Hematopoietic multipotent progenitor cell treated with erythropoietin and hydrocortisone succinate and interleukin-3 and kit ligand, for 6 days (in vitro differentiated cells): ENCODE measurements at regions not wholly inside any gene's neighbourhood (a gene's known extent, or its start where the extent isn't known, plus 50 kb on each side); places are given as distances from the start of the nearest gene placed in this dataset.
"Not testable (repeated sequence)": the region's sequence is repeated elsewhere in the genome, so short reads cannot be mapped to it uniquely, and the experiment has no call there.

Experiments
- DNase-seq: peaks from one replicate; pipeline ENCODE4 v3.0.0-alpha.2; 2015

GRCh38 chr11:33553486-33553885, 147.1 kb downstream of the C11orf91 start:
- DNase-seq = no peak

DNA sequence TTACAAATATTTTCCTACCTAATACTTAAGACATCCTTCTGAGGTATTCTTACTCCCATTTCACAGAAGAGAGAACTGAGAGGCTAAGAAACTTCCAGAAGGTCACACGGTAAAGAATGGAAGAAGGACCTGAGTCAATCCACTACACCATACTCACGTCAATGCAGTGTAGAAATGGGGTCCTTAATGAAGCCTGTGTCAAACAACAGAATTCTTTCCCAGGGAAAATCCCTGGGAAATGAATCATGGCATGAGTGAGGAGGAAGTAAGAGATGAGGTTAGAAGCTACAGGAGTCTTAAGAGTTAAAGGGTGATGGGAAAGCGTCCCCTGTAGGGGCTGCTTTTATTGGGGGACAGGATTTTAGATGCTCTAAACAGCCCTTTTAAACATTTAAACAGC, 147.9 kb downstream of the C11orf91 start:
- DNase-seq = no peak

DNA sequence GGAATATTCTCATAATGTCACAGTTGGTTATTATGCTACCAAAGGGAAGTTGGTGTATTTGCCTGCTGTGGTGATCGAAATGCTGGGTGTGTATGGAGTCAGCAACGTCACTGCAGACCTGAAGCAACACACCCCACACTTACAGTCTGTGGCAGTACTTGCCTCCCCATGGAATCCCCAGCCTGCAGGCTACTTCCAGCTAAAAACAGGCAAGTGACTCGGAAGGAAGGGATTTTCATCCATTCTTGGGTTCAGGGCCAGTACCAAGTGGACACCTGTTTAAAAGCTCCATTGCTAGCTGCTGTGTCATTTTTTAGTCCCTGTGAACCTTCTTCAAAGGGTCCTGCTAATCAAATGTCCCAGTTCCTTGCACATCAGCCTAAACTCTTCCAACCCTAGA, 149.6 kb downstream of the C11orf91 start:
- DNase-seq = no peak

DNA sequence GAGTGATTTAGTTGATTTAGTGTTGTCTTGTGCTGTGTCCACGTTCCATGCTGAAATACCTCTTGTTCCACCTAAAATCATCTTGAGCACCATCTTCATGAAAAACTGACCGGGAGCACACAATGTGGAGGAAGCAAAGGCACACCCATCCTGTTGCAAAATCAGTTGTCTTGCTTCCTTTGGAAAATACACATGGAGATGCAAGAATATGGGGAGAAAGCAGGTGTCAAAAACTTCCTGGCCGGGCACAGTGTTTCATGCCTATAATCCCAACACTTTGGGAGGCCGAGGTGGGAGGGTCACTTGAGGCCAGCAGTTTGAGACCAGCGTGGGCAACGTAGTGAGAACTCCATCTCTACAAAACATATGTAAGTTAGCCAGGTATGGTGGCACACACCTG, 151.1 kb downstream of the C11orf91 start:
- no peak for DNase-seq

DNA sequence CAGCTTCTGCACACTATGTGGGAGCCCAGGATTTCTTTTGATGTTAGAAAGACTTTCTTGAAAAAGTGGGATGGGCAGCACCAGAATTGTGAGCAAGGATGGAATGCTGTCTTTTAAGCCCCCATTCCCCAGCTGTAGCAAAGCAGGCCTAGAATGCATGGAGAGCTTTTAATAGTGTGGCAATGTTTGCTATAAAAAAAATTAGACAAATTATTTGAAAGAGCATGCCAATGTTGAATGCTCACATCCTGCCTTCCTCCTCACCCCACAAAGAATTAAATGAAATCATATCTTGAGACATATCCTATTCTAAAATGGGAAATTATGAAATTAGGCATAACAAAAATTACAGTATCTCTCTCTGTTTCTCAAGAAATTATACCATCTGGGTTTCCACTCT, 154.7 kb downstream of the C11orf91 start:
- no peak for DNase-seq

GRCh38 chr11:33544593-33545373, 155.8 kb downstream of the C11orf91 start:
- no peak for DNase-seq

GRCh38 chr11:33543823-33544222, 156.8 kb downstream of the C11orf91 start:
- DNase-seq = no peak

GRCh38 chr11:33542921-33543320, 157.7 kb downstream of the C11orf91 start:
- peak; percentile 60 for DNase-seq

- no peak for DNase-seq
Observed at GRCh38 chr11:33540946-33541915, 159.4 kb downstream of the C11orf91 start.

- DNase-seq = no peak
Observed at GRCh38 chr11:33540427-33540826, 160.2 kb downstream of the C11orf91 start.

- no peak for DNase-seq
Observed at GRCh38 chr11:33539751-33540150, 160.9 kb downstream of the C11orf91 start.

- DNase-seq = no peak
Observed at GRCh38 chr11:33538726-33539125, 161.9 kb downstream of the C11orf91 start.

- DNase-seq = no peak
Observed at GRCh38 chr11:33536178-33536577, 164.4 kb downstream of the C11orf91 start.

DNA sequence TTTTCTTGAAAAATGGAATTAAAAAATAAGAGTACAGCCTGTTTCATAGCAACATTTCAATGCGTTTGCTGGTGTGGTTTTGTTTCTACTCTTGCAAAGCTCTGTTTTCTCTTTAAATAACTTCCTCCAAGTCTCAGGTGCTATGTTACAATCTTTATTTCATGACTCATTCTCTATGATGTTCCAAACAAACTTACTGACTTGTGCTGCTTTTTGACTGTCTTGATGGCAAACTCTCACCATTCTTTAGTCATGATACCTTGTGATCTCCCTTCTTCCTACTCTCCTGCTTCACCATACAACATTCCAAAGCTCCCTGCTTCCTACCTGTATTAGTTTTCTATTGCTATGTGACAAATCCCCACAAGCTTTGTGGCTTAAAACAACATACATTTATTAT, 166.1 kb downstream of the C11orf91 start:
- no peak for DNase-seq

DNA sequence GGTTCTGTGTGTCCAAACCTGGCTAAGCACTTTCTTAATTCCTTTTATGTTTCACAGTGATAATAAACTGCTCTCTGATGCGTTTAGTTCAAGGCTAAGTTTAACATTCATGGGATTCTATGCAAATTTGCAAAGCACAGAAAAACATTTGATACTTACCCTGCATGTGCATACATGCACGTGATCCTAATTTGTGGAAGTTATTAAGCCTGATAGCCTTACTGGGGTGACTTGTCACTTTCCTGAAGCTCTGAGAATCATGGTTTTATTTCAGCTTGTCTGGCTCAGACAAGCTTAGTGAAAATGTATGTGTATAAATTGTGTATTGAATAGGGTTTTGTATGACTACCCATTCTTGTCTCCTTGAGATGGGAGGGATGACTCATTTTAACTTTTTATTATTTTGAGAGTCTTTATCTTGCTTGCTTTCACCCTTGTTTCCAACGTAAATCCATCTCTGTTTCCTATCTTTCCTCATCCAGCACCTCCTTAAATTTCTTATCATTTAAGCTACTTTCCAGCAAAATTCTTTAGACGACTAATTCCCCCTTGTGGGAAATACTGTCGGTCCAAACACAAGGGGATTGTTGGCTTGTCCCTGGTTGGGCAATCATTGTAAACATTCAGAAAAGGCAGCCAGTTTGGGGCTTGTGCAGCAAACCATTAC, 167.1 kb downstream of the C11orf91 start:
- no peak for DNase-seq

GRCh38 chr11:33532720-33533385, 167.8 kb downstream of the C11orf91 start:
- DNase-seq = no peak

- no peak for DNase-seq
Observed at GRCh38 chr11:33532257-33532656, 168.4 kb downstream of the C11orf91 start.

GRCh38 chr11:33531743-33532181, 168.9 kb downstream of the C11orf91 start:
- no peak for DNase-seq

DNA sequence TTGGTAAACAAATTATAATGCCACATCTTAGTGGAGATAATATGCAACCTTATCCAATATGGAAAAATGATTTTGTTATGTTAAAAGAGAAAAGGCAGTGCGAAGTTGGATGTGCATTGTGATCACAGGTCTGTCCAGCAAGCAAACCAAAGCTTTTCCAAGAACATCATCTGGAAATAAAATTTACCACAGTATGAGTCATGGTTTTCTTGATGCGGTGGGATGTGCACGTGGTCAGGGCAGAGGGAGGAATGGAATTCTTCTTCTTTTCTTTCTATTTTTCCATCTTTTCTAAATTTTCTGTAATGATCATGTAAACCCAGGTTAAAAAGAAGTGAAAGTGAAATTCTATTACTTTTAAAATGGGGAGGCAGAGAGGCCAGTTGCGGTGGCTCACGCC, 169.8 kb downstream of the C11orf91 start:
- no peak for DNase-seq

DNA sequence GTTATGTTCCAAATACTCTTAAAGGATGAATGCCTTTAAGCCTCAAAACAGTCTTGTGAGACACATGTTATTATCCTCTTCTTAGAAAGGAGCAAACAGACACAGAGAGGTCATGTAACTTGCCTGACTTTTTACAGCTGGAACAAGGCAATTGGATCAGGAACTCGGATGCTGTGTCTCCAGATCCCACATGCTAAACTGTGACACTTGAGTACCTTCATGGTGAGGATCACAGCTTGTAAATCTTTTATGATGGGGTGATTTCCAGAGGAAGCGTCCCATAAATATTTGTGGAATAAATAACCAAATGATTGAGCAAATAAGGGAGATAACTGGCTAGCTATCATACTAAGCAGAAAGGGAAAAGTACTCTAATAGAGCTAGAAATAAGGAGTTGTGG, 171.2 kb downstream of the C11orf91 start:
- no peak for DNase-seq

DNA sequence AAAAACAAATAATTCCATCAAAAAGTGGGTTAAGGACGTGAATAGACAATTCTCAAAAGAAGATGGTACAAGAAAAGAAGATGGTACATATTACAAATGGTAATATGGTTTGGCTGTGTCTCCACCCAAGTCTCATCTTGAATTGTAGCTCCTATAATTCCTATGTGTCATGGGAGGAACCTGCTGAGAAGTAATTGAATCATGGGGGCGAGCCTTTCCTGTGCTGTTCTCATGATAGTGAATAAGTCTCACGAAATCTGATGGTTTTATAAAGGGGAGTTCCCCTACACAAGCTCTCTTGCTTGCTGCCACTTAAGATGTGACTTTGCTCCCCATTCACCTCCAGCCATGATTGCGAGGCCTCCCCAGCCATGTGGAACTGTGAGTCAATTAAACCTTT, 172.9 kb downstream of the C11orf91 start:
- not testable (repeated sequence) for DNase-seq

GRCh38 chr11:33525789-33526188, 174.8 kb downstream of the C11orf91 start:
- DNase-seq = no peak

- no peak for DNase-seq
Observed at GRCh38 chr11:33521384-33521783, 179.2 kb downstream of the C11orf91 start.
